H1 (cell line): ENCODE measurements at regions not wholly inside any gene's neighbourhood (a gene's known extent, or its start where the extent isn't known, plus 50 kb on each side); places are given as distances from the start of the nearest gene placed in this dataset.

Experiments used
- CTCF ChIA-PET: fragments of 300-600 bp; sonication (Branson Sonifier 250); formaldehyde crosslinking; loops from one replicate; lab custom pipeline; 2021; ENCODE audit not compliant: partially characterized antibody; lab: Charles Lee
- POLR2A ChIA-PET: fragments of 300-600 bp; sonication (Branson Sonifier 250); formaldehyde crosslinking; loops from one replicate; lab custom pipeline; 2021; ENCODE audit warnings: inconsistent platforms; ENCODE audit not compliant: partially characterized antibody; lab: Charles Lee
- DNase-seq, 2 experiments: peaks; one replicate each; pipeline versions ENCODE4 v3.0.0 to v3.0.0-alpha.2; 2010 to 2022; ENCODE audit warnings: low spot score in 2 of 2, low read depth in 1 of 2, mixed read lengths in 1 of 2
- FAIRE-seq: peaks from 2 replicates; lab custom pipeline; 2011; peaks lifted over from hg19 to GRCh38; lab: Jason Lieb, UNC
- H2AFZ ChIP-seq: 2 replicates; pipeline ENCODE4 v1.8.1; 2012; ENCODE audit warnings: low read length, inconsistent platforms
- H2AK5ac ChIP-seq: 2 replicates; pipeline ENCODE4 v1.6.1; 2013; ENCODE audit warnings: low read depth, low read length
- H2BK120ac ChIP-seq: replicated peaks from 2 replicates; pipeline ENCODE3; 2013; ENCODE audit warnings: low read depth, low read length, inconsistent platforms
- H2BK12ac ChIP-seq: 2 replicates; pipeline ENCODE4 v1.6.1; 2013; ENCODE audit warnings: low read depth, low read length
- H2BK15ac ChIP-seq: 2 replicates; pipeline ENCODE4 v1.6.1; 2013; ENCODE audit warnings: low read length
- H2BK20ac ChIP-seq: 2 replicates; pipeline ENCODE4 v1.6.1; 2013; ENCODE audit warnings: low read length
- H2BK5ac ChIP-seq: 2 replicates; pipeline ENCODE4 v1.6.1; 2013; ENCODE audit warnings: low read depth, low read length
- H3K14ac ChIP-seq: 2 replicates; pipeline ENCODE4 v1.6.1; 2013; ENCODE audit warnings: inconsistent platforms; ENCODE audit not compliant: insufficient read length
- H3K18ac ChIP-seq: 2 replicates; pipeline ENCODE4 v1.6.1; 2013; ENCODE audit warnings: low read length; ENCODE audit errors: extremely low read depth
- H3K23ac ChIP-seq: 2 replicates; pipeline ENCODE4 v1.6.1; 2013; ENCODE audit warnings: inconsistent platforms; ENCODE audit not compliant: insufficient read length
- H3K23me2 ChIP-seq: 2 replicates; pipeline ENCODE4 v1.6.1; 2013; ENCODE audit warnings: low read depth, low read length
- H3K27ac ChIP-seq: 2 replicates; pipeline ENCODE4 v1.6.1; 2011; ENCODE audit warnings: low read depth, low read length, inconsistent platforms
- H3K27me3 ChIP-seq, 4 experiments: replicated peaks in 1 of 4; 1 replicate in 1 of 4; 2 replicates in 3 of 4; pipeline versions ENCODE4 v1.6.1 to v1.8.1; 2011 to 2013; ENCODE audit warnings: low read length in 3 of 4, mild to moderate bottlenecking in 3 of 4, inconsistent platforms in 2 of 4, mixed read lengths in 2 of 4, moderate library complexity in 1 of 4; ENCODE audit not compliant: control insufficient read depth in 3 of 4, insufficient read depth in 3 of 4; ENCODE audit errors: extremely low read depth in 1 of 4
- H3K36me3 ChIP-seq, 4 experiments: 2 replicates each; pipeline versions ENCODE4 v1.6.1 to v1.8.1; 2011 to 2013; ENCODE audit warnings: mild to moderate bottlenecking in 4 of 4, low read length in 3 of 4, moderate library complexity in 2 of 4, control low read depth in 1 of 4, inconsistent platforms in 1 of 4; ENCODE audit not compliant: insufficient read depth in 4 of 4, control insufficient read depth in 2 of 4
- H3K4ac ChIP-seq: replicated peaks from 2 replicates; pipeline ENCODE3; 2013; ENCODE audit warnings: low read length, low read depth, mixed read lengths, inconsistent platforms; ENCODE audit not compliant: insufficient read length
- H3K4me1 ChIP-seq, 4 experiments: replicated peaks in 1 of 4; 1 replicate in 1 of 4; 2 replicates in 3 of 4; pipeline versions ENCODE4 v1.6.1 to v1.8.1; 2011 to 2013; ENCODE audit warnings: low read length in 3 of 4, inconsistent platforms in 2 of 4, mixed read lengths in 1 of 4; ENCODE audit not compliant: insufficient read depth in 4 of 4, control insufficient read depth in 3 of 4
- H3K4me2 ChIP-seq, 2 experiments: 2 replicates each; pipeline versions ENCODE4 v1.6.1 to v1.8.1; 2011 to 2013; ENCODE audit warnings: low read depth in 2 of 2, low read length in 2 of 2, control low read depth in 1 of 2, inconsistent platforms in 1 of 2, mild to moderate bottlenecking in 1 of 2; ENCODE audit not compliant: insufficient read depth in 1 of 2
- H3K4me3 ChIP-seq, 4 experiments: fragments of 200-600, 300-600 bp in 1 of 4; sonication (generic), shearing (Covaris generic), sonication (Bioruptor Twin) in 1 of 4; 2 replicates each; pipeline versions ENCODE4 v1.5.1 to v1.8.1; 2011 to 2016; ENCODE audit warnings: low read length in 4 of 4, low read depth in 3 of 4, control low read depth in 2 of 4, inconsistent platforms in 2 of 4, mild to moderate bottlenecking in 2 of 4, mixed read lengths in 1 of 4, moderate library complexity in 1 of 4; ENCODE audit not compliant: insufficient read depth in 2 of 4; ENCODE audit errors: extremely low read depth in 1 of 4
- H3K56ac ChIP-seq: replicated peaks from 2 replicates; pipeline ENCODE3; 2013; ENCODE audit warnings: low read depth, mild to moderate bottlenecking, mixed read lengths, low read length, inconsistent platforms; ENCODE audit not compliant: insufficient read length
- H3K79me1 ChIP-seq: 2 replicates; pipeline ENCODE4 v1.6.1; 2013; ENCODE audit warnings: low read depth, low read length, control low read depth
- H3K79me2 ChIP-seq, 2 experiments: 2 replicates each; pipeline versions ENCODE4 v1.6.1 to v1.8.1; 2012 to 2013; ENCODE audit warnings: low read length in 2 of 2, mild to moderate bottlenecking in 2 of 2, inconsistent platforms in 1 of 2; ENCODE audit not compliant: insufficient read depth in 2 of 2, control insufficient read depth in 1 of 2
- H3K9ac ChIP-seq, 4 experiments: replicated peaks in 1 of 4; 1 replicate in 1 of 4; 2 replicates in 3 of 4; pipeline versions ENCODE4 v1.6.1 to v1.8.1; 2011 to 2013; ENCODE audit warnings: low read depth in 3 of 4, low read length in 3 of 4, control low read depth in 2 of 4, mild to moderate bottlenecking in 2 of 4, moderate library complexity in 2 of 4, inconsistent platforms in 1 of 4; ENCODE audit errors: extremely low read depth in 1 of 4
- H3K9me3 ChIP-seq, 2 experiments: 2 replicates each; pipeline versions ENCODE4 v1.6.1 to v1.8.1; 2012 to 2013; ENCODE audit warnings: mild to moderate bottlenecking in 2 of 2, moderate library complexity in 2 of 2, control low read depth in 1 of 2, inconsistent platforms in 1 of 2, low read depth in 1 of 2, low read length in 1 of 2, mixed read lengths in 1 of 2; ENCODE audit not compliant: insufficient read depth in 2 of 2
- H4K20me1 ChIP-seq, 2 experiments: replicated peaks in 1 of 2; 2 replicates each; pipeline versions ENCODE3 to v1.8.1; 2011 to 2013; ENCODE audit warnings: inconsistent platforms in 2 of 2, low read length in 2 of 2, mild to moderate bottlenecking in 1 of 2; ENCODE audit not compliant: insufficient read depth in 2 of 2, control insufficient read depth in 1 of 2
- H4K5ac ChIP-seq: 2 replicates; pipeline ENCODE4 v1.6.1; 2013; ENCODE audit warnings: low read length, low read depth, mixed read lengths, inconsistent platforms; ENCODE audit not compliant: insufficient read length
- H4K8ac ChIP-seq: 2 replicates; pipeline ENCODE4 v1.8.0; 2013; ENCODE audit warnings: mild to moderate bottlenecking, moderate library complexity, low read length, inconsistent platforms; ENCODE audit not compliant: insufficient read depth; ENCODE audit errors: extremely low read depth
- H4K91ac ChIP-seq: replicated peaks from 2 replicates; pipeline ENCODE3; 2013; ENCODE audit warnings: low read length, mixed read lengths, inconsistent platforms; ENCODE audit not compliant: insufficient read length
- ASH2L ChIP-seq: fragments of 200-600, 300-600 bp; sonication (generic); IDR thresholded peaks from one replicate; pipeline ENCODE4 v1.7.1; 2017; ENCODE audit warnings: low read length
- HDAC2 ChIP-seq, 2 experiments: fragments of 300-600 bp in 1 of 2; sonication (generic) in 1 of 2; IDR thresholded peaks; 2 replicates each; pipeline ENCODE4 v1.6.1; 2011 to 2012; ENCODE audit warnings: low read depth in 2 of 2, low read length in 2 of 2, mild to moderate bottlenecking in 2 of 2, moderate library complexity in 2 of 2, borderline replicate concordance in 1 of 2, inconsistent platforms in 1 of 2
- JUND ChIP-seq: IDR thresholded peaks from 2 replicates; pipeline ENCODE4 v1.6.1; 2011; ENCODE audit warnings: mild to moderate bottlenecking, improper control_type of control experiment, low read length
- PHF8 ChIP-seq: fragments of 200-600 bp; sonication (generic); conservative IDR thresholded peaks from 2 replicates; pipeline ENCODE4 v1.7.1; 2012; ENCODE audit warnings: low read depth, mild to moderate bottlenecking, inconsistent platforms, low read length, moderate library complexity
- RBBP5 ChIP-seq: IDR thresholded peaks from 2 replicates; pipeline ENCODE4 v1.7.1; 2012; ENCODE audit warnings: low read depth, mild to moderate bottlenecking, inconsistent platforms, low read length, moderate library complexity, borderline replicate concordance
- SRF ChIP-seq: IDR thresholded peaks from 2 replicates; pipeline ENCODE4 v1.6.1; 2011; ENCODE audit warnings: mild to moderate bottlenecking, low read depth, low read length, moderate library complexity
- WGBS, 2 experiments: shearing (Covaris generic) in 1 of 2; methylation state at CpG; one replicate each; pipeline versions ENCODE4 v1.1.6 to v1.1.7; 2013 to 2015; ENCODE audit warnings: low lambda C conversion rate in 2 of 2, mixed read lengths in 2 of 2, inconsistent platforms in 1 of 2, low coverage in 1 of 2, missing lambda C conversion rate in 1 of 2; ENCODE audit not compliant: insufficient replicate concordance in 2 of 2, insufficient coverage in 1 of 2, insufficient read length in 1 of 2; ENCODE audit errors: extremely low coverage in 1 of 2, missing lambda C conversion rate in 1 of 2; 5-methylcytosine and 5-hydroxymethylcytosine counted together

DNA sequence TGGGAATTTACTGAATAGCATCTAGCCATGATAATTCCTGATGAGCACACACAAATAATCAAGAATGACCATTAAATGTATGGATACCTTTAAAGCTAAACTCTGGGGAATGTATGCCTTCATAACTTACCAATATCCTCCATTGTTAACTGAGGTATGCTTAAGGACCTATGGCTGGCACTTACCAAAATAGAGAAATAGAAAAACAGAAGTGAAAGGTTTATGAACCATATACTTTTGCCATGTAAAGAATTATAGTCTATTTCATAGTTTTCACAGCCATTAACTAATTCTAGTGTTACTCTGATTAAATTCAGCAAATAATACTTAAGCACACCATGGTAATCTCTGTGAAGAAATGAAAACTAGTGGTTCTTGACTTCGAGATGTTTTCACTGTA is 1360.6 kb upstream of the LRRTM3 start:
- H2BK20ac ChIP-seq, result no peak overlapping the region
- H3K9me3 ChIP-seq, result no peaks in the 10 kb centered on the region
- TF ChIP-seq JUND (no peak), ASH2L (no peak), PHF8 (no peak), HDAC2 (IDR thresholded peaks at IDR 0.05; ENCODE audit: borderline replicate concordance in 1 of 2, low read depth in 2 of 2, low read length in 2 of 2) (no peak), RBBP5 (no peak), SRF (no peak)
- H4K20me1 ChIP-seq, result no peaks in the 10 kb centered on the region
- no peak overlapping the region for H2AFZ ChIP-seq
- H3K56ac ChIP-seq, result no peak overlapping the region
- CTCF ChIA-PET, result no interaction called here
- no peaks in the 10 kb centered on the region for H3K4me1 ChIP-seq
- no peak for DNase-seq
- no peak overlapping the region for H3K18ac ChIP-seq
- no peak overlapping the region for H3K4me2 ChIP-seq
- no peak overlapping the region for H2BK12ac ChIP-seq
- no peak overlapping the region for H4K5ac ChIP-seq
- H4K8ac ChIP-seq, result no peak overlapping the region
- H2BK5ac ChIP-seq, result no peak overlapping the region
- H2BK15ac ChIP-seq, result no peak overlapping the region
- no peaks in the 10 kb centered on the region for H3K36me3 ChIP-seq
- H3K79me1 ChIP-seq, result no peaks in the 10 kb centered on the region
- no peaks in the 10 kb centered on the region for H3K23me2 ChIP-seq
- H3K27me3 ChIP-seq, result no peaks in the 10 kb centered on the region
- no peak overlapping the region for H3K14ac ChIP-seq
- H2AK5ac ChIP-seq, result no peak overlapping the region
- no peak overlapping the region for H3K4ac ChIP-seq
- H3K4me3 ChIP-seq, result no peak overlapping the region
- H4K91ac ChIP-seq, result no peak overlapping the region
- POLR2A ChIA-PET, result no interaction called here
- WGBS, 2 experiments, result 78% methylated on average over 1 of the region's 1 CpG; no CpG with 5 or more reads in 1 of the 2 experiments
- H3K27ac ChIP-seq, result no peak overlapping the region
- no peak overlapping the region for H2BK120ac ChIP-seq
- H3K79me2 ChIP-seq, result no peaks in the 10 kb centered on the region
- FAIRE-seq, result no peak
- no peak overlapping the region for H3K23ac ChIP-seq
- H3K9ac ChIP-seq, result no peak overlapping the region
